MM.1S (cell line): ENCODE measurements at regions not wholly inside any gene's neighbourhood (a gene's known extent, or its start where the extent isn't known, plus 50 kb on each side); places are given as distances from the start of the nearest gene placed in this dataset.

Experiments
- CTCF ChIP-seq: fragments of 300-600 bp; sonication (generic); IDR thresholded peaks from 2 replicates; pipeline ENCODE4 v1.5.1; 2016; ENCODE audit warnings: antibody characterized with exemption, low read length, mixed read lengths
- EZH2 ChIP-seq: fragments of 300-600 bp; sonication (generic); optimal IDR thresholded peaks from 2 replicates; pipeline ENCODE3; 2017; ENCODE audit warnings: low read depth, mild to moderate bottlenecking, antibody characterized with exemption, low read length, mixed read lengths

DNA sequence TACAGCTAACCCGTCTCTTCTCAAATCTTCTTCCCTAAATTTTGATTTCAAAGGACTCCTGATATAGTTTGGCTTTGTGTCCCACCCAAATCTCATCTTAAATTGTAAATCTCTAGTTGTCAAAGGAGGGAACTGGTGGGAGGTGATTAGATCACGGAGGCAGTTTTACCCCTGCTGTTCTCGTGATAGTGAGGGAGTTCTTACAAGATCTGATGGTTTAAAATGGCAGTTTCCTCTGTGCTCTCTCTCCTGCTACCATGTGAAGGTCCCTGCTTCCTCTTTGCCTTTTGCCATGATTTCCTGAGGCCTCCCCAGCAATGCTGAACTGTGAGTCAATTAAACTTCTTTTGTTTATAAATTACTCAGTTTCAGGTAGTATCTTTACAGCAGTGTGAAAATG, 269.3 kb downstream of the POLR1F start:
- TF ChIP-seq CTCF (no peak), EZH2 (no peak)
